ENCODE measurements at regions not wholly inside any gene's neighbourhood (a gene's known extent, or its start where the extent isn't known, plus 50 kb on each side); places are given as distances from the start of the nearest gene placed in this dataset.

DNA sequence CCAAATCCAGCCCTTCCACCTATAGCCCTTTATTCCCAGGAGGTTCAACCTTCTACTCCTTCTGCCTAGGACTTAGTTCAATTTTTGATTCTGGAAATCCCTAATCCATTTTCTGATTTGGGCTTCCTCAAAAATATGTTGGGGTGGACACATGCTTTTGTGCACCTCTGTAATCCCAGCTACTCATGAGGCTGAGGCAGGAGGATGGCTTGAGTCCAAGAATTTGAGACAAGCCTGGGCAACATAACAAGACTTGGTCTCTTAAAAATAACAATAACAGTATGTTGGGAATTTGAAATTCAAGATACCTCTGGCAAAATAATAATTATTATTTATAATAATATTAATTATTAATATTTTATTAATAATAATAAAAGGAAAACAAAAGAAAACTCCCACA is 188.7 kb upstream of the TLE4 start:
- Histone ChIP-seq H3K36me3 (ENCODE audit: control insufficient read depth in 2 of 2, insufficient read depth in 2 of 2, low read length in 2 of 2) (no peaks in the 10 kb centered on the region), H3K4me3 (ENCODE audit: low read length in 2 of 2) (no peak overlapping the region), H3K9ac (ENCODE audit: low read depth in 1 of 2, low read length in 2 of 2) (no peak overlapping the region), H3K4me1 (ENCODE audit: control insufficient read depth in 2 of 2, insufficient read depth in 2 of 2, low read length in 2 of 2) (no peaks in the 10 kb centered on the region), H3K9me3 (ENCODE audit: control insufficient read depth in 2 of 2, low read length in 2 of 2) (no peaks in the 10 kb centered on the region), H3K27ac (ENCODE audit: low read depth in 2 of 2, low read length in 2 of 2) (no peak overlapping the region), H3K27me3 (ENCODE audit: control insufficient read depth in 2 of 2, insufficient read depth in 2 of 2, low read length in 2 of 2) (no peaks in the 10 kb centered on the region)

GRCh38 chr9:79384091-79384490 is 187.7 kb upstream of the TLE4 start:
- Histone ChIP-seq H3K9ac (ENCODE audit: low read depth in 1 of 2, low read length in 2 of 2) (no peak overlapping the region), H3K27ac (ENCODE audit: low read depth in 2 of 2, low read length in 2 of 2) (no peak overlapping the region), H3K4me3 (ENCODE audit: low read length in 2 of 2) (no peak overlapping the region), H3K4me1 (ENCODE audit: control insufficient read depth in 2 of 2, insufficient read depth in 2 of 2, low read length in 2 of 2) (no peaks in the 10 kb centered on the region), H3K27me3 (ENCODE audit: control insufficient read depth in 2 of 2, insufficient read depth in 2 of 2, low read length in 2 of 2) (no peaks in the 10 kb centered on the region), H3K36me3 (ENCODE audit: control insufficient read depth in 2 of 2, insufficient read depth in 2 of 2, low read length in 2 of 2) (no peaks in the 10 kb centered on the region), H3K9me3 (ENCODE audit: control insufficient read depth in 2 of 2, low read length in 2 of 2) (no peaks in the 10 kb centered on the region)

DNA sequence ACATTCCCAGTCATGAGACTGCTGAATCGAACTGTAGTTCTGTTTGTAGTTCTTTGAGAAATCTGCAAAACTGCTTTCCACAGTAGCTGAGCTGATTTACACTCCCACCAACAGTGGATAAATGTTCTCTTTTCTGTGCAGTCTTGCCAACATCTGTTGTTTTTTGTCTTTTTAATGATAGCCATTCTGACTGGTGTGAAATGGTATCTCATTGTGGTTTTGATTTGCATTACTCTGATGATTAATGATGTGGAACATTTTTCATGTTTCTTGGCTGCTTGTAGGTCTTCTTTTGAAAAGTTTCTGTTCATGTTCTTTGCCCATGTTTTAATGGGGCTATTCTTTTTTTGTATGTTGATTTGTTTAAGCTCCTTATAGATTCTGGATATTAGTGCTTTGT is 187.3 kb upstream of the TLE4 start:
- no peak overlapping the region for H3K4me3 ChIP-seq (ENCODE audit: low read length in 2 of 2)
- H3K36me3 ChIP-seq (ENCODE audit: control insufficient read depth in 2 of 2, insufficient read depth in 2 of 2, low read length in 2 of 2): no peaks in the 10 kb centered on the region
- no peaks in the 10 kb centered on the region for H3K4me1 ChIP-seq (ENCODE audit: control insufficient read depth in 2 of 2, insufficient read depth in 2 of 2, low read length in 2 of 2)
- no peaks in the 10 kb centered on the region for H3K9me3 ChIP-seq (ENCODE audit: control insufficient read depth in 2 of 2, low read length in 2 of 2)
- H3K27ac ChIP-seq (ENCODE audit: low read depth in 2 of 2, low read length in 2 of 2): no peak overlapping the region
- H3K27me3 ChIP-seq (ENCODE audit: control insufficient read depth in 2 of 2, insufficient read depth in 2 of 2, low read length in 2 of 2): no peaks in the 10 kb centered on the region
- H3K9ac ChIP-seq (ENCODE audit: low read depth in 1 of 2, low read length in 2 of 2): no peak overlapping the region

DNA sequence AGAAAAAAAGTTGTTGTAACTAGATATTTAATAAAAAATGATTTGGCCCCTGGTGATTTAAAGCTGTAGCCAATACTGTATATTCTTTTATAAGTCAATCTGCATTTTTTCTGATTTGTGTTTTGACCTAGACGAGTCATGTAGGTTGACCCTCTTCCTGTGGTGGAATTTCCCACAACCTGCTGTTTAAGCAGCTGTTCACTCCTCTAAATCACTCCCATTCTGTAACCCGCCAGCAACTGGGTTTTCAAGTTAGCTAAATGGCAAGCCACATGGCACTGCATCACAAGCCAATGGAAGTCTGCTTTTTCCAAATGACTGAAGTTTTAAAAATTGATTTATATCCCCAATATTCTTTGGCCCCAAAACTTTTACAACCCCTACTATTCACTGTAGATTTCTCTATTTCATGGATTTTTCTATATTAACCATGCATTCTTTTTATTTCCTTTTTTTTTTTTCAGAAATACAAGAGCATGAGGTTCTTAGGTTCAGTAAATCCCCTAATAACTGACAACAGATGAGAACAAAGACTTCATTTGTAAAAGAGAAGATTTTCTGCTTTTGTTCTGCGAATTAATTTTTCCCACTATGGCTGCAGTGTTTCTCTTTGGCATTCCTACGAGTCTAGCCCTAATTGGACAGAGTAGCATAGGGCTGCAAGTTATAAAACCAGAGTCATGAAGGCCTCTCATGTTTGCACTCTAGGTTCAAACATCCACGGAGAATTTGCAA is 184.5 kb upstream of the TLE4 start:
- Histone ChIP-seq H3K27me3 (ENCODE audit: control insufficient read depth in 2 of 2, insufficient read depth in 2 of 2, low read length in 2 of 2) (no peaks in the 10 kb centered on the region), H3K9ac (ENCODE audit: low read depth in 1 of 2, low read length in 2 of 2) (no peak overlapping the region), H3K4me3 (ENCODE audit: low read length in 2 of 2) (no peak overlapping the region), H3K4me1 (ENCODE audit: control insufficient read depth in 2 of 2, insufficient read depth in 2 of 2, low read length in 2 of 2) (no peaks in the 10 kb centered on the region), H3K36me3 (ENCODE audit: control insufficient read depth in 2 of 2, insufficient read depth in 2 of 2, low read length in 2 of 2) (no peaks in the 10 kb centered on the region), H3K27ac (ENCODE audit: low read depth in 2 of 2, low read length in 2 of 2) (no peak overlapping the region), H3K9me3 (ENCODE audit: control insufficient read depth in 2 of 2, low read length in 2 of 2) (no peaks in the 10 kb centered on the region)

DNA sequence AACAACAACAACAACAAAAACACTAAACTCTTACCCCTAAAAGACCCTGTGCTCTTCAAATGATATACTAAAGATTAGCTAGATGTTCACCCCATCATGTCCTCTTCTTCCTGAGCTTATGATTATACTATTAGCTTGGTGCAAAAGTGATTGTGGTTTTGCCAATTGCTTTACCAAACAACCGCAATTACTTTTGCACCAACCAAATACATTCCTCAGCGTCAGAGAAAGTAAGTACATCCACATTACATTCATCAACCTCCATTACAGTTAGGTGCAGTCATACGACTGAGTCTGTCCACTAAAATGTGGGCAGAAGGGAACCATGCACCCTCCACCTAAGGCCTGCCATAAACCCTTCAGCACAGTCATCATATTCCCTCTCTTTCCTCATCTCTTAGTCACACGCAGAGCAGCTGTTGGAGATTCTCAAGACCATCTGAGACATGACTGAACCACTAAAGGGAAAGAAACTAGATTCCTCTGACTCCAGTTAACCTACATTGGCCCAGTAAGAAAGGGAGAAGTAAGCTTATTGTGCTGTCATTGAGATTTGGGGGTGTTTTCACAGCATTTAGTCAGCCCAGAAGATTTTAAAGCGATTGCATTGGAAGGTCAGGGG is 181.6 kb upstream of the TLE4 start:
- no peaks in the 10 kb centered on the region for H3K27me3 ChIP-seq (ENCODE audit: control insufficient read depth in 2 of 2, insufficient read depth in 2 of 2, low read length in 2 of 2)
- H3K36me3 ChIP-seq (ENCODE audit: control insufficient read depth in 2 of 2, insufficient read depth in 2 of 2, low read length in 2 of 2): no peaks in the 10 kb centered on the region
- H3K4me3 ChIP-seq (ENCODE audit: low read length in 2 of 2): no peak overlapping the region
- no peaks in the 10 kb centered on the region for H3K4me1 ChIP-seq (ENCODE audit: control insufficient read depth in 2 of 2, insufficient read depth in 2 of 2, low read length in 2 of 2)
- no peak overlapping the region for H3K27ac ChIP-seq (ENCODE audit: low read depth in 2 of 2, low read length in 2 of 2)
- H3K9me3 ChIP-seq (ENCODE audit: control insufficient read depth in 2 of 2, low read length in 2 of 2): no peaks in the 10 kb centered on the region
- no peak overlapping the region for H3K9ac ChIP-seq (ENCODE audit: low read depth in 1 of 2, low read length in 2 of 2)

DNA sequence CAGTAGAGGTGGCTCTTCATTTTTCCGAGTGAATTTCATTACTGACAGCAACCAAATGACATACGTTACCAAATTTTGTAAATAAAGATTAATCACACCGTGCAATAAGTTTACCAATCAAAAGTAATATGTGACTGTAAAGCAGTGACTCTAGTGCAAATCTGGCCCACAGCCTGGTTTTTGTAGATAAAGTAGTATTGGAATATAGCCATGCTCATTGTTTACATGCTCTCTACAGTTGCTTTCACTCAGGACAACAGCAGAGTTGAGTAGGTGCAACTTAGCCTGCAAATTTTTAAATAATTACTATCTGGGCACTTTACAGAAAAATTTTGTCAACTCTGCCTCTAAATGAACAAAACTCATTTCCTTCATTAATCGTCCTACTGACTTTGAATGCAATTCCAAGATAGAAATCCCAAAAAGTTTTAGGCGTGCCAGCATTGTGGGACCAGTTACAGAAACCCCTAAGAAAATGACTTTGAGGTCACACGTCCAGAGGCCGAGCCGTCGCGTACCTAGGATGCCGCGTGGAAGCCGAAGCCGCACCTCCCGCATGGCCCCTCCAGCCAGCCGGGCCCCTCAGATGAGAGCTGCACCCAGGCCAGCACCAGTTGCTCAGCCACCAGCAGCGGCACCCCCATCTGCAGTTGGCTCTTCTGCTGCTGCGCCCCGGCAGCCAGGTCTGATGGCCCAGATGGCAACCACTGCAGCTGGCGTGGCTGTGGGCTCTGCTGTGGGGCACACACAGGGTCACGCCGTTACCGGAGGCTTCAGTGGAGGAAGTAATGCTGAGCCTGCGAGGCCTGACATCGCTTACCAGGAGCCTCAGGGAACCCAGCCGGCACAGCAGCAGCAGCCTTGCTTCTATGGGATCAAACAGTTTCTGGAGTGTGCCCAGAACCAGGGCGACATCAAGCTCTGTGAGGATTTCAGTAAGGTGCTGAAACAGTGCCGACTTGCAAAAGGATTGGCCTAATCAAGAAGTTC is 180.7 kb upstream of the TLE4 start:
- H3K9me3 ChIP-seq (ENCODE audit: control insufficient read depth in 2 of 2, low read length in 2 of 2): no peaks in the 10 kb centered on the region
- H3K27me3 ChIP-seq (ENCODE audit: control insufficient read depth in 2 of 2, insufficient read depth in 2 of 2, low read length in 2 of 2): no peaks in the 10 kb centered on the region
- H3K27ac ChIP-seq (ENCODE audit: low read depth in 2 of 2, low read length in 2 of 2): no peak overlapping the region
- no peak overlapping the region for H3K9ac ChIP-seq (ENCODE audit: low read depth in 1 of 2, low read length in 2 of 2)
- no peak overlapping the region for H3K4me3 ChIP-seq (ENCODE audit: low read length in 2 of 2)
- H3K4me1 ChIP-seq (ENCODE audit: control insufficient read depth in 2 of 2, insufficient read depth in 2 of 2, low read length in 2 of 2): no peaks in the 10 kb centered on the region
- H3K36me3 ChIP-seq (ENCODE audit: control insufficient read depth in 2 of 2, insufficient read depth in 2 of 2, low read length in 2 of 2): no peaks in the 10 kb centered on the region

DNA sequence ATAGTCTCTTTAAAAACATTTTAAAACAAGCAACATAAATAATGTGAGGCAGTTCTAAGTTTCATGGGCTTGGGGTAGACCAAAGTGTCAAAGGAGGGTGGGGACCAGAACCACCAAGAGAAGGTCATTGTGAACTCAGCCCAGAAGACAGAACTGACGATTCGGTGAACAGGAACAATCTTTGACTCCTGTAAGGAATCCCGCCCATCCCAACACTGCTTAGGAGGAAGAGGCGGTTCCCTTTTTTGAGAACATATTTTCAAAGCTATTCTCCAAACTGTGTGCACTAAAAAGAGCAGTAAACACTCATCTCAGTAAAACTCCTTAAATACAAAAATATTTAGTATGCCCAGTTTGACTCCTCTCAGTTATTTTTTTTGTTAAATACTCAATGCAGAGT is 176.5 kb upstream of the TLE4 start:
- H3K27ac ChIP-seq (ENCODE audit: low read depth in 2 of 2, low read length in 2 of 2): no peak overlapping the region
- H3K9me3 ChIP-seq (ENCODE audit: control insufficient read depth in 2 of 2, low read length in 2 of 2): no peaks in the 10 kb centered on the region
- H3K4me3 ChIP-seq (ENCODE audit: low read length in 2 of 2): no peak overlapping the region
- no peaks in the 10 kb centered on the region for H3K27me3 ChIP-seq (ENCODE audit: control insufficient read depth in 2 of 2, insufficient read depth in 2 of 2, low read length in 2 of 2)
- no peaks in the 10 kb centered on the region for H3K36me3 ChIP-seq (ENCODE audit: control insufficient read depth in 2 of 2, insufficient read depth in 2 of 2, low read length in 2 of 2)
- H3K4me1 ChIP-seq (ENCODE audit: control insufficient read depth in 2 of 2, insufficient read depth in 2 of 2, low read length in 2 of 2): no peaks in the 10 kb centered on the region
- H3K9ac ChIP-seq (ENCODE audit: low read depth in 1 of 2, low read length in 2 of 2): no peak overlapping the region

GRCh38 chr9:79395755-79396154 is 176.0 kb upstream of the TLE4 start:
- H3K4me1 ChIP-seq (ENCODE audit: control insufficient read depth in 2 of 2, insufficient read depth in 2 of 2, low read length in 2 of 2): no peaks in the 10 kb centered on the region
- H3K36me3 ChIP-seq (ENCODE audit: control insufficient read depth in 2 of 2, insufficient read depth in 2 of 2, low read length in 2 of 2): no peaks in the 10 kb centered on the region
- H3K27me3 ChIP-seq (ENCODE audit: control insufficient read depth in 2 of 2, insufficient read depth in 2 of 2, low read length in 2 of 2): no peaks in the 10 kb centered on the region
- H3K27ac ChIP-seq (ENCODE audit: low read depth in 2 of 2, low read length in 2 of 2): no peak overlapping the region
- H3K4me3 ChIP-seq (ENCODE audit: low read length in 2 of 2): no peak overlapping the region
- no peak overlapping the region for H3K9ac ChIP-seq (ENCODE audit: low read depth in 1 of 2, low read length in 2 of 2)
- H3K9me3 ChIP-seq (ENCODE audit: control insufficient read depth in 2 of 2, low read length in 2 of 2): no peaks in the 10 kb centered on the region

- Histone ChIP-seq H3K27ac (ENCODE audit: low read depth in 2 of 2, low read length in 2 of 2) (no peak overlapping the region), H3K9ac (ENCODE audit: low read depth in 1 of 2, low read length in 2 of 2) (no peak overlapping the region), H3K4me1 (ENCODE audit: control insufficient read depth in 2 of 2, insufficient read depth in 2 of 2, low read length in 2 of 2) (no peaks in the 10 kb centered on the region), H3K9me3 (ENCODE audit: control insufficient read depth in 2 of 2, low read length in 2 of 2) (no peaks in the 10 kb centered on the region), H3K36me3 (ENCODE audit: control insufficient read depth in 2 of 2, insufficient read depth in 2 of 2, low read length in 2 of 2) (no peaks in the 10 kb centered on the region), H3K4me3 (ENCODE audit: low read length in 2 of 2) (no peak overlapping the region), H3K27me3 (ENCODE audit: control insufficient read depth in 2 of 2, insufficient read depth in 2 of 2, low read length in 2 of 2) (no peaks in the 10 kb centered on the region)
Measured at GRCh38 chr9:79396168-79396567, 175.6 kb upstream of the TLE4 start.

GRCh38 chr9:79403495-79403894 is 168.3 kb upstream of the TLE4 start:
- H3K4me3 ChIP-seq (ENCODE audit: low read length in 2 of 2): no peak overlapping the region
- H3K9ac ChIP-seq (ENCODE audit: low read depth in 1 of 2, low read length in 2 of 2): no peak overlapping the region
- H3K9me3 ChIP-seq (ENCODE audit: control insufficient read depth in 2 of 2, low read length in 2 of 2): no peaks in the 10 kb centered on the region
- H3K27ac ChIP-seq (ENCODE audit: low read depth in 2 of 2, low read length in 2 of 2): no peak overlapping the region
- H3K27me3 ChIP-seq (ENCODE audit: control insufficient read depth in 2 of 2, insufficient read depth in 2 of 2, low read length in 2 of 2): no peaks in the 10 kb centered on the region
- H3K36me3 ChIP-seq (ENCODE audit: control insufficient read depth in 2 of 2, insufficient read depth in 2 of 2, low read length in 2 of 2): no peaks in the 10 kb centered on the region
- no peaks in the 10 kb centered on the region for H3K4me1 ChIP-seq (ENCODE audit: control insufficient read depth in 2 of 2, insufficient read depth in 2 of 2, low read length in 2 of 2)

Data from mucosa of rectum (tissue), 2 donors.